ENCODE measurements at regions not wholly inside any gene's neighbourhood (a gene's known extent, or its start where the extent isn't known, plus 50 kb on each side); places are given as distances from the start of the nearest gene placed in this dataset.

- TF ChIP-seq SPI1 (IDR thresholded peaks at IDR 0.05; ENCODE audit: borderline replicate concordance, low read depth) (no peak), POLR2AphosphoS5 (IDR thresholded peaks at IDR 0.05; ENCODE audit: low read depth) (no peak), GABPA (IDR thresholded peaks at IDR 0.05; ENCODE audit: low read depth) (no peak)
- TF ChIP-seq, protein P1, sequence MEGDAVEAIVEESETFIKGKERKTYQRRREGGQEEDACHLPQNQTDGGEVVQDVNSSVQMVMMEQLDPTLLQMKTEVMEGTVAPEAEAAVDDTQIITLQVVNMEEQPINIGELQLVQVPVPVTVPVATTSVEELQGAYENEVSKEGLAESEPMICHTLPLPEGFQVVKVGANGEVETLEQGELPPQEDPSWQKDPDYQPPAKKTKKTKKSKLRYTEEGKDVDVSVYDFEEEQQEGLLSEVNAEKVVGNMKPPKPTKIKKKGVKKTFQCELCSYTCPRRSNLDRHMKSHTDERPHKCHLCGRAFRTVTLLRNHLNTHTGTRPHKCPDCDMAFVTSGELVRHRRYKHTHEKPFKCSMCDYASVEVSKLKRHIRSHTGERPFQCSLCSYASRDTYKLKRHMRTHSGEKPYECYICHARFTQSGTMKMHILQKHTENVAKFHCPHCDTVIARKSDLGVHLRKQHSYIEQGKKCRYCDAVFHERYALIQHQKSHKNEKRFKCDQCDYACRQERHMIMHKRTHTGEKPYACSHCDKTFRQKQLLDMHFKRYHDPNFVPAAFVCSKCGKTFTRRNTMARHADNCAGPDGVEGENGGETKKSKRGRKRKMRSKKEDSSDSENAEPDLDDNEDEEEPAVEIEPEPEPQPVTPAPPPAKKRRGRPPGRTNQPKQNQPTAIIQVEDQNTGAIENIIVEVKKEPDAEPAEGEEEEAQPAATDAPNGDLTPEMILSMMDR (IDR thresholded peaks at IDR 0.05; ENCODE audit: insufficient read depth, low read length): no peak
- TF ChIP-seq, protein P2, sequence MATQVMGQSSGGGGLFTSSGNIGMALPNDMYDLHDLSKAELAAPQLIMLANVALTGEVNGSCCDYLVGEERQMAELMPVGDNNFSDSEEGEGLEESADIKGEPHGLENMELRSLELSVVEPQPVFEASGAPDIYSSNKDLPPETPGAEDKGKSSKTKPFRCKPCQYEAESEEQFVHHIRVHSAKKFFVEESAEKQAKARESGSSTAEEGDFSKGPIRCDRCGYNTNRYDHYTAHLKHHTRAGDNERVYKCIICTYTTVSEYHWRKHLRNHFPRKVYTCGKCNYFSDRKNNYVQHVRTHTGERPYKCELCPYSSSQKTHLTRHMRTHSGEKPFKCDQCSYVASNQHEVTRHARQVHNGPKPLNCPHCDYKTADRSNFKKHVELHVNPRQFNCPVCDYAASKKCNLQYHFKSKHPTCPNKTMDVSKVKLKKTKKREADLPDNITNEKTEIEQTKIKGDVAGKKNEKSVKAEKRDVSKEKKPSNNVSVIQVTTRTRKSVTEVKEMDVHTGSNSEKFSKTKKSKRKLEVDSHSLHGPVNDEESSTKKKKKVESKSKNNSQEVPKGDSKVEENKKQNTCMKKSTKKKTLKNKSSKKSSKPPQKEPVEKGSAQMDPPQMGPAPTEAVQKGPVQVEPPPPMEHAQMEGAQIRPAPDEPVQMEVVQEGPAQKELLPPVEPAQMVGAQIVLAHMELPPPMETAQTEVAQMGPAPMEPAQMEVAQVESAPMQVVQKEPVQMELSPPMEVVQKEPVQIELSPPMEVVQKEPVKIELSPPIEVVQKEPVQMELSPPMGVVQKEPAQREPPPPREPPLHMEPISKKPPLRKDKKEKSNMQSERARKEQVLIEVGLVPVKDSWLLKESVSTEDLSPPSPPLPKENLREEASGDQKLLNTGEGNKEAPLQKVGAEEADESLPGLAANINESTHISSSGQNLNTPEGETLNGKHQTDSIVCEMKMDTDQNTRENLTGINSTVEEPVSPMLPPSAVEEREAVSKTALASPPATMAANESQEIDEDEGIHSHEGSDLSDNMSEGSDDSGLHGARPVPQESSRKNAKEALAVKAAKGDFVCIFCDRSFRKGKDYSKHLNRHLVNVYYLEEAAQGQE (IDR thresholded peaks at IDR 0.05; ENCODE audit: insufficient replicate concordance, low read depth): no peak
- no peak overlapping the region for H3K4me3 ChIP-seq (replicated peaks; ENCODE audit: insufficient read depth, low read length)
- H3K27ac ChIP-seq (replicated peaks): no peak overlapping the region
- no peak for DNase-seq (ENCODE audit: low read depth in 1 of 2, low spot score in 1 of 2)
- H3K27me3 ChIP-seq (ENCODE audit: insufficient read depth, poor library complexity, severe bottlenecking): no peaks in the 10 kb centered on the region
Measured at GRCh38 chr5:58041884-58042283, 418.0 kb downstream of the PLK2 start.

- Histone ChIP-seq H3K27me3 (ENCODE audit: insufficient read depth, poor library complexity, severe bottlenecking) (no peaks in the 10 kb centered on the region), H3K4me3 (replicated peaks; ENCODE audit: insufficient read depth, low read length) (no peak overlapping the region), H3K27ac (replicated peaks) (no peak overlapping the region)
- TF ChIP-seq SPI1 (IDR thresholded peaks at IDR 0.05; ENCODE audit: borderline replicate concordance, low read depth): no peak
- TF ChIP-seq, protein P1 (IDR thresholded peaks at IDR 0.05; ENCODE audit: insufficient read depth, low read length): no peak
- TF ChIP-seq POLR2AphosphoS5 (IDR thresholded peaks at IDR 0.05; ENCODE audit: low read depth): no peak
- DNase-seq (ENCODE audit: low read depth in 1 of 2, low spot score in 1 of 2): no peak
Measured at GRCh38 chr5:58040846-58041245, 419.0 kb downstream of the PLK2 start.

DNA sequence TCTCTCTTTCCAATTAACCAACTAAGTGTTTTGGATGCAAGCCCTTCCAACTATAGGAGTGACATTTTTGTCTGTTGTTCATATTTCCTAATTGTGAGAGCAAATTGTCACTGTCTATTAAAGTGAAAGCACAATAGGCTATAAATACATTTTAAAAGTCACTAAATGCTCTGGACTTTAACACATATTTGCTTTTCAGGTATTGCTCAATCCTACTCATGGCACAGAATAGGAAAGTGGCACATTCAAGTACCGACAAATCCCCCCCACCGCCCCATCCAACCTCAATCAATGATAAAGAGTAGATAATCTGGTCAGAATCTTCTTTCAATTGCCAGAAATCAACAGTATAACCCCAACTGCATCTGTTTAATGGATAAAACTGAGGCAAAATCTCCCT is 419.8 kb downstream of the PLK2 start:
- TF ChIP-seq, protein P2 (IDR thresholded peaks at IDR 0.05; ENCODE audit: insufficient replicate concordance, low read depth): no peak
- TF ChIP-seq, protein P1 (IDR thresholded peaks at IDR 0.05; ENCODE audit: insufficient read depth, low read length): no peak
- TF ChIP-seq GABPA (IDR thresholded peaks at IDR 0.05; ENCODE audit: low read depth) (no peak), POLR2AphosphoS5 (IDR thresholded peaks at IDR 0.05; ENCODE audit: low read depth) (no peak), SPI1 (IDR thresholded peaks at IDR 0.05; ENCODE audit: borderline replicate concordance, low read depth) (no peak)
- Histone ChIP-seq H3K4me3 (replicated peaks; ENCODE audit: insufficient read depth, low read length) (no peak overlapping the region), H3K27me3 (ENCODE audit: insufficient read depth, poor library complexity, severe bottlenecking) (no peaks in the 10 kb centered on the region), H3K27ac (replicated peaks) (no peak overlapping the region)
- DNase-seq (ENCODE audit: low read depth in 1 of 2, low spot score in 1 of 2): no peak

GRCh38 chr5:58037899-58038298 is 422.0 kb downstream of the PLK2 start:
- Histone ChIP-seq H3K27ac (replicated peaks) (no peak overlapping the region), H3K27me3 (ENCODE audit: insufficient read depth, poor library complexity, severe bottlenecking) (no peaks in the 10 kb centered on the region), H3K4me3 (replicated peaks; ENCODE audit: insufficient read depth, low read length) (no peak overlapping the region)
- no peak for TF ChIP-seq POLR2AphosphoS5 (IDR thresholded peaks at IDR 0.05; ENCODE audit: low read depth)
- no peak for TF ChIP-seq SPI1 (IDR thresholded peaks at IDR 0.05; ENCODE audit: borderline replicate concordance, low read depth)
- TF ChIP-seq GABPA (IDR thresholded peaks at IDR 0.05; ENCODE audit: low read depth): no peak
- TF ChIP-seq, protein P2 (IDR thresholded peaks at IDR 0.05; ENCODE audit: insufficient replicate concordance, low read depth): no peak
- TF ChIP-seq, protein P1 (IDR thresholded peaks at IDR 0.05; ENCODE audit: insufficient read depth, low read length): no peak
- DNase-seq (ENCODE audit: low read depth in 1 of 2, low spot score in 1 of 2): no peak
